Heart left ventricle (tissue), 16 donors: ENCODE measurements at regions not wholly inside any gene's neighbourhood (a gene's known extent, or its start where the extent isn't known, plus 50 kb on each side); places are given as distances from the start of the nearest gene placed in this dataset.

ENCODE experiments used
- ATAC-seq, 4 donors: fragments of 200-7000 bp; cut with Tn5 transposase; one replicate each; pipeline ENCODE4 v1.9.1; 2020 to 2022; ENCODE audit warnings: moderate library complexity in 4 of 4, mild to moderate bottlenecking in 3 of 4, moderate number of reproducible peaks in 1 of 4
- DNase-seq, 5 donors: peaks; one replicate each; pipeline ENCODE4 v3.0.0-alpha.2; 2020
- H3K27ac ChIP-seq, 12 donors: fragments of 200-600 bp; sonication (generic) in 4 of 12; one replicate each; pipeline versions ENCODE4 v1.5.0 to v1.8.0; 2016 to 2022; ENCODE audit warnings: mild to moderate bottlenecking in 2 of 12
- H3K27me3 ChIP-seq, 9 donors: fragments of 200-600 bp; sonication (generic) in 2 of 9; one replicate each; pipeline versions ENCODE4 v1.5.1 to v1.8.0; 2016 to 2022; ENCODE audit warnings: mild to moderate bottlenecking in 3 of 9
- H3K36me3 ChIP-seq, 9 donors: fragments of 200-600 bp; sonication (generic) in 2 of 9; one replicate each; pipeline versions ENCODE4 v1.5.0 to v1.8.0; 2018 to 2022; ENCODE audit warnings: mild to moderate bottlenecking in 2 of 9
- H3K4me1 ChIP-seq, 12 donors: fragments of 200-600 bp; sonication (generic) in 4 of 12; one replicate each; pipeline versions ENCODE4 v1.5.0 to v1.8.0; 2016 to 2022; ENCODE audit warnings: mild to moderate bottlenecking in 3 of 12
- H3K4me3 ChIP-seq, 12 donors: fragments of 200-600 bp; sonication (generic) in 4 of 12; one replicate each; pipeline versions ENCODE4 v1.5.0 to v1.8.0; 2017 to 2022; ENCODE audit warnings: mild to moderate bottlenecking in 9 of 12, moderate library complexity in 4 of 12
- H3K9me3 ChIP-seq, 12 donors: fragments of 200-600 bp; sonication (generic) in 4 of 12; one replicate each; pipeline versions ENCODE4 v1.5.0 to v1.8.0; 2016 to 2022; ENCODE audit warnings: mild to moderate bottlenecking in 1 of 12
- CTCF ChIP-seq, 12 donors: fragments of 200-600 bp; sonication (generic) in 4 of 12; IDR thresholded peaks; one replicate each; pipeline versions ENCODE4 v1.5.0 to v1.8.0; 2018 to 2022; ENCODE audit warnings: antibody characterized with exemption in 12 of 12, mild to moderate bottlenecking in 5 of 12
- POLR2A ChIP-seq, 2 donors: fragments of 450-650 bp; IDR thresholded peaks; one replicate each; pipeline ENCODE4 v1.6.1; 2017; ENCODE audit warnings: antibody characterized with exemption in 2 of 2, mild to moderate bottlenecking in 2 of 2, moderate library complexity in 2 of 2
- WGBS, 4 donors: extraction: QIAGEN DNeasy Blood & Tissue Kit in 2 of 4; methylation state at CpG; one replicate each; pipeline versions ENCODE4 v1.1.5 to v1.1.7; 2013 to 2018; 5-methylcytosine and 5-hydroxymethylcytosine counted together
- intact Hi-C, 10 donors: fragments of 100-400 bp; cut with DNase I; formaldehyde crosslinking; loops; one replicate each; pipeline versions ENCODE4 v1.11.1 to v1.14.2; 2022
- donor health status: ischemic (EF 13 %, LVEDD 7.1; RV severe dilation, severe dysfunction).
- donor health status: healthy with polysubstance abuse.
- donor health status: DM: no; HTN: yes; CAD: no.
- donor health status: DM: no; HTN: no; CAD: no.
- donor health status: ischemic (EF 25% LVEDD 6.9; RV normal size, moderate dysfunction).
- donor health status: ischemic (EF 25% LVEDD 5.7; RV mildly dilated, moderate dysfunction).
- donor health status: healthy.
- donor health status: DM: yes; HTN: yes; CAD: no.
- donor health status: ischemic (EF 35%, LVEDD 5.7; RV mildly dilated, moderate dysfunction).
- donor health status: nonischemic (EF 11% LVEDD 7.7; RV severe dilation, severe dysfunction).
- donor health status: DM: yes; HTN: yes; CAD: no.
- donor health status: PGD.
- donor health status: ischemic (EF 29% LVEDD 5.4; RV normal size, mild dysfunction).
- donor health status: nonischemic (EF 23%, LVEDD 6.1; RV moderate dilation, normal function).

- WGBS, 4 donors: 76 to 89% (median 82%) methylated on average over 4 of the region's 4 CpGs
- H3K4me3 ChIP-seq: no peak overlapping the region
- ATAC-seq: no peak
- H3K4me1 ChIP-seq: peaks cover 0 to 9% (median 0%) of the 10 kb centered on the region in 12 donors
- no peaks in the 10 kb centered on the region for H3K27me3 ChIP-seq
- H3K36me3 ChIP-seq: no peaks in the 10 kb centered on the region
- intact Hi-C loops: no loop called here
- H3K9me3 ChIP-seq: no peaks in the 10 kb centered on the region
- TF ChIP-seq CTCF (IDR thresholded peaks at IDR 0.05) (no peak), POLR2A (IDR thresholded peaks at IDR 0.05) (no peak)
- H3K27ac ChIP-seq: no peak overlapping the region
- DNase-seq: no peak
Measured at GRCh38 chr6:43901733-43902230, 131.8 kb downstream of the VEGFA start.

- ATAC-seq (peak in 2 of 4 donors; percentile 30 to 79), DNase-seq (no peak)
- 70 to 83% (median 80%) methylated on average over 13 of the region's 13 CpGs for WGBS, 4 donors
- intact Hi-C loops: no loop called here
- TF ChIP-seq POLR2A (IDR thresholded peaks at IDR 0.05): no peak
- TF ChIP-seq CTCF (IDR thresholded peaks at IDR 0.05): no peak
- Histone ChIP-seq H3K4me1 (peaks cover 0 to 11% (median under 1%) of the 10 kb centered on the region in 12 donors), H3K4me3 (no peak overlapping the region), H3K9me3 (no peaks in the 10 kb centered on the region), H3K27ac (no peak overlapping the region), H3K36me3 (no peaks in the 10 kb centered on the region), H3K27me3 (no peaks in the 10 kb centered on the region)
Measured at GRCh38 chr6:43900916-43901732, 131.1 kb downstream of the VEGFA start.

GRCh38 chr6:43900560-43900915, 130.5 kb downstream of the VEGFA start:
- ATAC-seq (no peak), DNase-seq (no peak)
- 69 to 76% (median 75%) methylated on average over 3 of the region's 3 CpGs for WGBS, 4 donors
- Histone ChIP-seq H3K36me3 (no peaks in the 10 kb centered on the region), H3K4me1 (peaks cover 0 to 13% (median 1%) of the 10 kb centered on the region in 12 donors), H3K9me3 (no peaks in the 10 kb centered on the region), H3K27ac (no peak overlapping the region), H3K4me3 (no peak overlapping the region), H3K27me3 (no peaks in the 10 kb centered on the region)
- TF ChIP-seq CTCF (IDR thresholded peaks at IDR 0.05) (no peak), POLR2A (IDR thresholded peaks at IDR 0.05) (no peak)
- intact Hi-C loops: no loop called here

GRCh38 chr6:43899830-43900229, 129.8 kb downstream of the VEGFA start:
- H3K27ac ChIP-seq: no peak overlapping the region
- no peaks in the 10 kb centered on the region for H3K27me3 ChIP-seq
- no peaks in the 10 kb centered on the region for H3K36me3 ChIP-seq
- 89 to 94% (median 93%) methylated on average over 4 of the region's 4 CpGs for WGBS, 4 donors
- H3K4me1 ChIP-seq: peaks cover 0 to 13% (median 1%) of the 10 kb centered on the region in 12 donors
- TF ChIP-seq POLR2A (IDR thresholded peaks at IDR 0.05): no peak
- no peak for TF ChIP-seq CTCF (IDR thresholded peaks at IDR 0.05)
- intact Hi-C loops: no loop called here
- H3K4me3 ChIP-seq: no peak overlapping the region
- ATAC-seq (no peak), DNase-seq (no peak)
- no peaks in the 10 kb centered on the region for H3K9me3 ChIP-seq
